ENCODE measurements at regions not wholly inside any gene's neighbourhood (a gene's known extent, or its start where the extent isn't known, plus 50 kb on each side); places are given as distances from the start of the nearest gene placed in this dataset.

DNA sequence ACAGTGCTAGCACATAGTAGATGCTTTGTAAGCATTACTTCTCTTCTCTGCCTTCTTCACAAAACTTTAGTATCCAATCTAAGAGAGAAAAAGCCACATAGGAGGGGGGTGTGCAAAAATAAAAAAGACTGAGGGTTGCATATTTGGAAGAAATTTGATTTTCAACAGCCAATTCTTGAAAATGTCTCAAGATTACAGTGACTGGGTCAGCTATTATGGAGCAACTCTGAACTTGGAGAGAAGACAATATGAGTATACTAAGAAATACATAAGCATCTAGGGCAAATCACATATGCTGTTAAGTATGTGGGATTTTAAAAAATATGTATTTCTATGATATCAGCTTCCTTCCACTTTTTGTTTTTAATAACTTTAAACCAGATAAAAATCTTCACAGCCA is 196.6 kb upstream of the GOLIM4 start:
- Histone ChIP-seq H3K9me3 (ENCODE audit: control insufficient read depth in 2 of 2, insufficient read depth in 1 of 2, low read length in 1 of 2) (no peaks in the 10 kb centered on the region), H3K4me1 (ENCODE audit: control insufficient read depth in 2 of 2, insufficient read depth in 2 of 2, low read length in 2 of 2) (no peaks in the 10 kb centered on the region), H3K4me3 (ENCODE audit: low read length in 2 of 2) (no peak overlapping the region), H3K27me3 (ENCODE audit: control insufficient read depth in 2 of 2, insufficient read depth in 1 of 2, low read length in 1 of 2) (no peaks in the 10 kb centered on the region), H3K36me3 (ENCODE audit: control insufficient read depth in 2 of 2, insufficient read depth in 2 of 2, low read length in 1 of 2) (no peaks in the 10 kb centered on the region), H3K27ac (ENCODE audit: low read depth in 1 of 2, low read length in 1 of 2) (no peak overlapping the region)
- DNase-seq (ENCODE audit: low read depth in 6 of 9, low spot score in 9 of 9) = no peak

DNA sequence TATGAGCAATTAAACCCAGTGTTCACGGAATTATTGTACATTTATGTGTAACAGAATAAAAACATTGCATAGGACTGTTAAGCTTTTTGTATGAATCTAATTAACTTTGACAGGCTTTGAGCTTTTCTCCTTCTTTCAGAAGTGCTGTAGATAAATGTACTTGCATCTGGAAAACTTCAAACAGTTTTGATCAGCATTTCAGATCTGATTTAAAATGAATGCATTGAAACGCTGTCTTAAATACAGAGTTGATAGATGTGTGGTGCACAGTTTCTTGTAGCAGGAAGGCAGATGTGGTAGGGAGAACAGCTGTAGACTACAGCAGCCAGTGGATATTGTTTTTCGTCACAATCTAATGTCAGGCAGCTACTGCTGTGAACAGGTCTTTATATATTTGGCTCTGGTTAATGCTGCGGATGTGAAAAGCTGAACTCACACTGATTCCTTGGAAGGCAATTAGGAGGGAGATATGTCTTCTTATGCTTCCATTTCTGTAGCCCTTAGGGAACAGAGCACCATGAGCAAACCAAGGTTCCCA is 193.8 kb upstream of the GOLIM4 start:
- Histone ChIP-seq H3K4me3 (ENCODE audit: low read length in 2 of 2) (no peak overlapping the region), H3K9me3 (ENCODE audit: control insufficient read depth in 2 of 2, insufficient read depth in 1 of 2, low read length in 1 of 2) (no peaks in the 10 kb centered on the region), H3K4me1 (ENCODE audit: control insufficient read depth in 2 of 2, insufficient read depth in 2 of 2, low read length in 2 of 2) (no peaks in the 10 kb centered on the region), H3K27ac (ENCODE audit: low read depth in 1 of 2, low read length in 1 of 2) (no peak overlapping the region), H3K27me3 (ENCODE audit: control insufficient read depth in 2 of 2, insufficient read depth in 1 of 2, low read length in 1 of 2) (no peaks in the 10 kb centered on the region), H3K36me3 (ENCODE audit: control insufficient read depth in 2 of 2, insufficient read depth in 2 of 2, low read length in 1 of 2) (no peaks in the 10 kb centered on the region)
- 94% methylated on average over 4 of the region's 4 CpGs for WGBS
- DNase-seq (ENCODE audit: low read depth in 6 of 9, low spot score in 9 of 9) = no peak

- Histone ChIP-seq H3K27ac (ENCODE audit: low read depth in 1 of 2, low read length in 1 of 2) (no peak overlapping the region), H3K27me3 (ENCODE audit: control insufficient read depth in 2 of 2, insufficient read depth in 1 of 2, low read length in 1 of 2) (no peaks in the 10 kb centered on the region), H3K36me3 (ENCODE audit: control insufficient read depth in 2 of 2, insufficient read depth in 2 of 2, low read length in 1 of 2) (no peaks in the 10 kb centered on the region), H3K4me3 (ENCODE audit: low read length in 2 of 2) (no peak overlapping the region), H3K9me3 (ENCODE audit: control insufficient read depth in 2 of 2, insufficient read depth in 1 of 2, low read length in 1 of 2) (no peaks in the 10 kb centered on the region), H3K4me1 (ENCODE audit: control insufficient read depth in 2 of 2, insufficient read depth in 2 of 2, low read length in 2 of 2) (no peaks in the 10 kb centered on the region)
- 94% methylated on average over 5 of the region's 5 CpGs for WGBS
- no peak for DNase-seq (ENCODE audit: low read depth in 6 of 9, low spot score in 9 of 9)
Measured at GRCh38 chr3:168288511-168289401, 193.0 kb upstream of the GOLIM4 start.

GRCh38 chr3:168285506-168285905 is 189.8 kb upstream of the GOLIM4 start:
- no peak overlapping the region for H3K27ac ChIP-seq (ENCODE audit: low read depth in 1 of 2, low read length in 1 of 2)
- no peak for DNase-seq (ENCODE audit: low read depth in 6 of 9, low spot score in 9 of 9)
- H3K27me3 ChIP-seq (ENCODE audit: control insufficient read depth in 2 of 2, insufficient read depth in 1 of 2, low read length in 1 of 2) = no peaks in the 10 kb centered on the region
- no peaks in the 10 kb centered on the region for H3K36me3 ChIP-seq (ENCODE audit: control insufficient read depth in 2 of 2, insufficient read depth in 2 of 2, low read length in 1 of 2)
- H3K4me3 ChIP-seq (ENCODE audit: low read length in 2 of 2) = no peak overlapping the region
- WGBS = 97% methylated on average over 2 of the region's 2 CpGs
- no peaks in the 10 kb centered on the region for H3K9me3 ChIP-seq (ENCODE audit: control insufficient read depth in 2 of 2, insufficient read depth in 1 of 2, low read length in 1 of 2)
- no peaks in the 10 kb centered on the region for H3K4me1 ChIP-seq (ENCODE audit: control insufficient read depth in 2 of 2, insufficient read depth in 2 of 2, low read length in 2 of 2)

DNA sequence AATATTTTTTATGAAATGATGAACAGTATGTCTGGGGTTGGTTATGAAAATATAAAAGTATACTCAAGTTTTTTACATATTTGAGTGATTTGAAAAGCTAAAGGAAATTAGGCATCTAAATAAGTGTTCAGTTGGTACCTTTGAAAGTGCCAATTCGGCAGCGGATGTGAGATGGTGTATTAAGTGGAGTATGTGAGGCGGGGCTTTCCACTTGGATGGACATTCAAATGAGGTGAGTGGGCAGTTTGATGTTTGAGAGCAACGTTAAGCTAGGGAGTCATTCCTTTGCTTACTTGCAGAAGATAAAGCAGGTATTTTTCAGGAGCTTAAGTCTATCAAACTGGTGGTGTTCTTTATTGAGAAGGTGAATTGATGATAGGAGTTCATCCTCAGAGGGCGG is 189.0 kb upstream of the GOLIM4 start:
- 95% methylated on average over 5 of the region's 5 CpGs for WGBS

GRCh38 chr3:168275662-168276061 is 179.9 kb upstream of the GOLIM4 start:
- H3K27ac ChIP-seq (ENCODE audit: low read depth in 1 of 2, low read length in 1 of 2) = no peak overlapping the region
- no peak overlapping the region for H3K4me3 ChIP-seq (ENCODE audit: low read length in 2 of 2)
- no peak for DNase-seq (ENCODE audit: low read depth in 6 of 9, low spot score in 9 of 9)
- H3K36me3 ChIP-seq (ENCODE audit: control insufficient read depth in 2 of 2, insufficient read depth in 2 of 2, low read length in 1 of 2) = no peaks in the 10 kb centered on the region
- H3K9me3 ChIP-seq (ENCODE audit: control insufficient read depth in 2 of 2, insufficient read depth in 1 of 2, low read length in 1 of 2) = no peaks in the 10 kb centered on the region
- H3K27me3 ChIP-seq (ENCODE audit: control insufficient read depth in 2 of 2, insufficient read depth in 1 of 2, low read length in 1 of 2) = no peaks in the 10 kb centered on the region
- H3K4me1 ChIP-seq (ENCODE audit: control insufficient read depth in 2 of 2, insufficient read depth in 2 of 2, low read length in 2 of 2) = no peaks in the 10 kb centered on the region
- WGBS = 81% methylated on average over 3 of the region's 3 CpGs

More for the DNA sequence above, 189.0 kb upstream of the GOLIM4 start:
- no peak for DNase-seq (ENCODE audit: low read depth in 6 of 9, low spot score in 9 of 9)
- no peaks in the 10 kb centered on the region for H3K4me1 ChIP-seq (ENCODE audit: control insufficient read depth in 2 of 2, insufficient read depth in 2 of 2, low read length in 2 of 2)
- no peaks in the 10 kb centered on the region for H3K9me3 ChIP-seq (ENCODE audit: control insufficient read depth in 2 of 2, insufficient read depth in 1 of 2, low read length in 1 of 2)
- no peaks in the 10 kb centered on the region for H3K36me3 ChIP-seq (ENCODE audit: control insufficient read depth in 2 of 2, insufficient read depth in 2 of 2, low read length in 1 of 2)
- no peak overlapping the region for H3K27ac ChIP-seq (ENCODE audit: low read depth in 1 of 2, low read length in 1 of 2)
- H3K27me3 ChIP-seq (ENCODE audit: control insufficient read depth in 2 of 2, insufficient read depth in 1 of 2, low read length in 1 of 2) = no peaks in the 10 kb centered on the region
- no peak overlapping the region for H3K4me3 ChIP-seq (ENCODE audit: low read length in 2 of 2)

DNA sequence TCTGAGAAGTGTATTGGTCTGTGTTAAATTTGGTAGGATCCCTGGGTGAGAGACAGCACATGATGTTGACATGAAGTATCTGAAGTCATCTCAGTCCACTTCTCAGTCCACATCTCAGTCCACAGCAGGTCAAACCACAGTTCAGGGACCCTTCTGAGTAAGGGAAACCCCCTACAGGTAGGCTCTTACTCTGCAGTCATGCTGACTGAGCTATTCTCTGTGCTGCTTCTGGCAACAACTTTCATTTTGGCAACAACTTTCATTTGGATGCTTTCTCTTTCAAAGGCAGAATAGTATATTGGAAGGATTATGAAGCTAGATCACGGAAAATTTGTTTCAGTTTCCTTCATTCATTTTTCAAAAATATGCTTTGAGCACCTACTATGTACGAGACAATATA is 178.2 kb upstream of the GOLIM4 start:
- H3K9me3 ChIP-seq (ENCODE audit: control insufficient read depth in 2 of 2, insufficient read depth in 1 of 2, low read length in 1 of 2) = no peaks in the 10 kb centered on the region
- no peaks in the 10 kb centered on the region for H3K4me1 ChIP-seq (ENCODE audit: control insufficient read depth in 2 of 2, insufficient read depth in 2 of 2, low read length in 2 of 2)
- H3K27ac ChIP-seq (ENCODE audit: low read depth in 1 of 2, low read length in 1 of 2) = no peak overlapping the region
- DNase-seq (ENCODE audit: low read depth in 6 of 9, low spot score in 9 of 9) = no peak
- H3K36me3 ChIP-seq (ENCODE audit: control insufficient read depth in 2 of 2, insufficient read depth in 2 of 2, low read length in 1 of 2) = no peaks in the 10 kb centered on the region
- no peaks in the 10 kb centered on the region for H3K27me3 ChIP-seq (ENCODE audit: control insufficient read depth in 2 of 2, insufficient read depth in 1 of 2, low read length in 1 of 2)
- H3K4me3 ChIP-seq (ENCODE audit: low read length in 2 of 2) = no peak overlapping the region
- 89% methylated on average over 2 of the region's 2 CpGs for WGBS

GRCh38 chr3:168273036-168273435 is 177.3 kb upstream of the GOLIM4 start:
- Histone ChIP-seq H3K27ac (ENCODE audit: low read depth in 1 of 2, low read length in 1 of 2) (no peak overlapping the region), H3K4me1 (ENCODE audit: control insufficient read depth in 2 of 2, insufficient read depth in 2 of 2, low read length in 2 of 2) (no peaks in the 10 kb centered on the region), H3K4me3 (ENCODE audit: low read length in 2 of 2) (no peak overlapping the region), H3K9me3 (ENCODE audit: control insufficient read depth in 2 of 2, insufficient read depth in 1 of 2, low read length in 1 of 2) (no peaks in the 10 kb centered on the region), H3K36me3 (ENCODE audit: control insufficient read depth in 2 of 2, insufficient read depth in 2 of 2, low read length in 1 of 2) (no peaks in the 10 kb centered on the region), H3K27me3 (ENCODE audit: control insufficient read depth in 2 of 2, insufficient read depth in 1 of 2, low read length in 1 of 2) (no peaks in the 10 kb centered on the region)
- no peak for DNase-seq (ENCODE audit: low read depth in 6 of 9, low spot score in 9 of 9)
- 95% methylated on average over 2 of the region's 2 CpGs for WGBS

GRCh38 chr3:168272343-168272985 is 176.7 kb upstream of the GOLIM4 start:
- H3K9me3 ChIP-seq (ENCODE audit: control insufficient read depth in 2 of 2, insufficient read depth in 1 of 2, low read length in 1 of 2) = no peaks in the 10 kb centered on the region
- H3K4me3 ChIP-seq (ENCODE audit: low read length in 2 of 2) = no peak overlapping the region
- H3K36me3 ChIP-seq (ENCODE audit: control insufficient read depth in 2 of 2, insufficient read depth in 2 of 2, low read length in 1 of 2) = no peaks in the 10 kb centered on the region
- H3K27me3 ChIP-seq (ENCODE audit: control insufficient read depth in 2 of 2, insufficient read depth in 1 of 2, low read length in 1 of 2) = no peaks in the 10 kb centered on the region
- H3K27ac ChIP-seq (ENCODE audit: low read depth in 1 of 2, low read length in 1 of 2) = no peak overlapping the region
- no peaks in the 10 kb centered on the region for H3K4me1 ChIP-seq (ENCODE audit: control insufficient read depth in 2 of 2, insufficient read depth in 2 of 2, low read length in 2 of 2)
- 96% methylated on average over 1 of the region's 1 CpG for WGBS
- DNase-seq (ENCODE audit: low read depth in 6 of 9, low spot score in 9 of 9) = no peak

Data from thymus (tissue), 11 donors.